ENCODE measurements at regions not wholly inside any gene's neighbourhood (a gene's known extent, or its start where the extent isn't known, plus 50 kb on each side); places are given as distances from the start of the nearest gene placed in this dataset.

- no peak for TF ChIP-seq MGA (IDR thresholded peaks at IDR 0.05)
- TF ChIP-seq ZBTB8A (IDR thresholded peaks at IDR 0.05; ENCODE audit: partially characterized antibody): no peak
- no peak for TF ChIP-seq NR2C2 (CRISPR knock-in tag; IDR thresholded peaks at IDR 0.05)
- TF ChIP-seq NR2C2 (tag; IDR thresholded peaks at IDR 0.05): no peak
- no peak for TF ChIP-seq DIDO1 (tag; IDR thresholded peaks at IDR 0.05; ENCODE audit: low read depth)
- 0 out of 2 replicates have a peak, but pooled peaks have one; percentile 15 for TF ChIP-seq ZNF592 (IDR thresholded peaks at IDR 0.05)
- no peak for TF ChIP-seq POLR3A (IDR thresholded peaks at IDR 0.05; ENCODE audit: borderline replicate concordance, extremely low read depth, insufficient read depth, insufficient read length)
- TF ChIP-seq MTA1 (IDR thresholded peaks at IDR 0.05; ENCODE audit: borderline replicate concordance): no peak
Measured at GRCh38 chr6:43930440-43931154, 160.6 kb downstream of the VEGFA start (continued).

All from K562 (cell line).